Lung (tissue), 11 donors: ENCODE measurements at regions not wholly inside any gene's neighbourhood (a gene's known extent, or its start where the extent isn't known, plus 50 kb on each side); places are given as distances from the start of the nearest gene placed in this dataset.

Source experiments
- ATAC-seq: fragments of 200-7000 bp; cut with Tn5 transposase; one replicate; pipeline ENCODE4 v1.9.1; 2020; ENCODE audit warnings: moderate number of reproducible peaks; ENCODE audit not compliant: insufficient read depth, low FRiP score
- DNase-seq, 3 donors: peaks; one replicate each; pipeline ENCODE4 v3.0.0-alpha.2; 2013 to 2017
- H3K27ac ChIP-seq, 2 donors: one replicate each; pipeline ENCODE4 v1.5.1; 2013; ENCODE audit warnings: mild to moderate bottlenecking in 2 of 2, moderate library complexity in 2 of 2, control low read depth in 1 of 2, inconsistent platforms in 1 of 2, low read depth in 1 of 2, low read length in 1 of 2
- H3K27me3 ChIP-seq, 3 donors: one replicate each; pipeline ENCODE4 v1.5.1; 2013; ENCODE audit warnings: low read length in 2 of 3; ENCODE audit not compliant: control insufficient read depth in 3 of 3, insufficient read depth in 3 of 3
- H3K36me3 ChIP-seq, 4 donors: one replicate each; pipeline ENCODE4 v1.5.1; 2013; ENCODE audit warnings: low read length in 4 of 4, mild to moderate bottlenecking in 1 of 4, moderate library complexity in 1 of 4; ENCODE audit not compliant: control insufficient read depth in 4 of 4, insufficient read depth in 4 of 4
- H3K4me1 ChIP-seq, 5 donors: one replicate each; pipeline ENCODE4 v1.5.1; 2013; ENCODE audit warnings: low read length in 5 of 5, mild to moderate bottlenecking in 2 of 5, moderate library complexity in 1 of 5; ENCODE audit not compliant: control insufficient read depth in 5 of 5, insufficient read depth in 5 of 5
- H3K4me3 ChIP-seq: one replicate; pipeline ENCODE4 v1.5.1; 2013; ENCODE audit warnings: mild to moderate bottlenecking, control low read depth, moderate library complexity
- H3K9ac ChIP-seq, 2 donors: one replicate each; pipeline ENCODE4 v1.5.1; 2013; ENCODE audit warnings: low read length in 2 of 2, control low read depth in 1 of 2; ENCODE audit not compliant: insufficient read depth in 1 of 2
- H3K9me3 ChIP-seq, 4 donors: one replicate each; pipeline ENCODE4 v1.5.1; 2013; ENCODE audit warnings: low read length in 3 of 4, mild to moderate bottlenecking in 1 of 4, moderate library complexity in 1 of 4; ENCODE audit not compliant: control insufficient read depth in 4 of 4, insufficient read depth in 3 of 4
- WGBS, 2 donors: extraction: QIAGEN DNeasy Blood & Tissue Kit; methylation state at CpG; one replicate each; pipeline ENCODE4 v1.1.7; 2013; 5-methylcytosine and 5-hydroxymethylcytosine counted together
- TF ChIP-seq, protein P1 (sequence below): IDR thresholded peaks from 2 replicates; pipeline ENCODE4 v1.5.1; 2012; ENCODE audit warnings: mild to moderate bottlenecking; ENCODE audit errors: control extremely low read depth, extremely low read depth
- donor health status: control.
- donor health status: control.
- donor health status: Bipolar disorder and iron deficiency.
- donor health status: healthy.
- donor health status: DM: yes; HTN: yes; CAD: no.

DNA sequence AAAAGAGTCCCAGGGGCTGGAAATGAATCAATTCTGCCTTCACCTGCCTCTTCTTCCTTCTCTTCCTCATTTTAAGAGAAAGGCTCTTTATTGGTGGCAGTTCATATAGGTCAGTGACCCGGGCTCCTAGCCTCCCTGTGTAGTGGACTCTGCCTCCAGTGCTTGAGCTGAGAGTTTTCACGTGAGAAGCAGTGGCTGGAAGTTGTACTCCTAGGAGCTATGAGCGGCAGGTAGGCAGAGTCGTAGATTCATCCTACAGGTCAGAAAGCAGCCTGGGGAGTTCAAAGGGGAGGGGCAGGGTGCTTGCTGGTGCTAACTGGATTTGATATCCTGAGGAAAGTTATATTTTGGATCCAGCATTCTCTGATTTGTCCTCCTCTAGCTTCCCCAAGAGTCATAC lies 101.1 kb downstream of the RPLP1 start:
- peaks cover 0 to 2% (median 0%) of the 10 kb centered on the region in 3 donors for H3K27me3 ChIP-seq

DNA sequence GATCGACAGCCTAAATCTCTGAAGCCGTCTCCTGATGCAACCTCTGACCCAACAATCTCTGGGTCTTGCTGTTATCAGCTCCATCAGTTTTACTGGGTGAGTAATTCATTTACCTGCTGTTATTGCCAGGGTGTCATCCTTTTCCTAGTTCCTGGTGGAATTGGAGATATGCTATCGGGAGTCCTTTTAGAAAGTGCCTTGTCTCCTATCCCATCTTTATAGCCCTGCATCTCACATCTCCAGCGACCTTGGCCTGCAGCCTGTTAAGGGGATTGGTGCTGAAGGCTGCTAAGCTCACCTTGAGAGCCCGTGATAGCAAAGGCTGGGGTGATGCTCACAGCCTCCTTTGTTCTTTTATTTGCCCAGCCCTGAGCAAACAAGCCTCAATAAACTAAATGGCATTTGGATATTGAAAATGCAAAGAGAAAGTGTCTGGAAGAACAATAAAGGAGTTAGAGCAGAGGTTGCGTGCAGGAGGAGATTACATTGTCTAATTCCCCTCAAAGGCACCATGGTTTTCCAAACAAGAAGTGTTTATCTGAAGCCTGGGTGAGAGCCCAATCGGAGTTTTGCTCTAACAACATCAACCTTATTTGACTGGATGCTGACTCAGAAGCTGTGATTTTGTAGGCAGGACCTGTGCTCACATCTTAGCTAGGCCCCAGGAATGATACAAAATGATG lies 101.8 kb downstream of the RPLP1 start:
- peaks cover 0 to 15% (median 8%) of the 10 kb centered on the region in 4 donors for H3K9me3 ChIP-seq
- peaks cover 0 to 6% (median 0%) of the 10 kb centered on the region in 5 donors for H3K4me1 ChIP-seq
- TF ChIP-seq, protein P1, sequence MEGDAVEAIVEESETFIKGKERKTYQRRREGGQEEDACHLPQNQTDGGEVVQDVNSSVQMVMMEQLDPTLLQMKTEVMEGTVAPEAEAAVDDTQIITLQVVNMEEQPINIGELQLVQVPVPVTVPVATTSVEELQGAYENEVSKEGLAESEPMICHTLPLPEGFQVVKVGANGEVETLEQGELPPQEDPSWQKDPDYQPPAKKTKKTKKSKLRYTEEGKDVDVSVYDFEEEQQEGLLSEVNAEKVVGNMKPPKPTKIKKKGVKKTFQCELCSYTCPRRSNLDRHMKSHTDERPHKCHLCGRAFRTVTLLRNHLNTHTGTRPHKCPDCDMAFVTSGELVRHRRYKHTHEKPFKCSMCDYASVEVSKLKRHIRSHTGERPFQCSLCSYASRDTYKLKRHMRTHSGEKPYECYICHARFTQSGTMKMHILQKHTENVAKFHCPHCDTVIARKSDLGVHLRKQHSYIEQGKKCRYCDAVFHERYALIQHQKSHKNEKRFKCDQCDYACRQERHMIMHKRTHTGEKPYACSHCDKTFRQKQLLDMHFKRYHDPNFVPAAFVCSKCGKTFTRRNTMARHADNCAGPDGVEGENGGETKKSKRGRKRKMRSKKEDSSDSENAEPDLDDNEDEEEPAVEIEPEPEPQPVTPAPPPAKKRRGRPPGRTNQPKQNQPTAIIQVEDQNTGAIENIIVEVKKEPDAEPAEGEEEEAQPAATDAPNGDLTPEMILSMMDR, result no peak
- H3K36me3 ChIP-seq, result no peaks in the 10 kb centered on the region
- no peak overlapping the region for H3K9ac ChIP-seq
- 84% methylated on average over 7 of the region's 7 CpGs for WGBS, 2 donors
- H3K4me3 ChIP-seq, result no peak overlapping the region
- no peak for DNase-seq
- no peak for ATAC-seq
- no peaks in the 10 kb centered on the region for H3K27me3 ChIP-seq
- H3K27ac ChIP-seq, result no peak overlapping the region

More for the DNA sequence above, 101.1 kb downstream of the RPLP1 start:
- ATAC-seq (no peak), DNase-seq (no peak)
- TF ChIP-seq, protein P1, result no peak
- H3K9ac ChIP-seq, result no peak overlapping the region
- H3K9me3 ChIP-seq, result peaks cover 0 to 15% (median 8%) of the 10 kb centered on the region in 4 donors
- WGBS, 2 donors, result 89% methylated on average over 4 of the region's 4 CpGs
- H3K4me3 ChIP-seq, result no peak overlapping the region
- peaks cover 0 to 6% (median 0%) of the 10 kb centered on the region in 5 donors for H3K4me1 ChIP-seq
- no peaks in the 10 kb centered on the region for H3K36me3 ChIP-seq
- no peak overlapping the region for H3K27ac ChIP-seq

DNA sequence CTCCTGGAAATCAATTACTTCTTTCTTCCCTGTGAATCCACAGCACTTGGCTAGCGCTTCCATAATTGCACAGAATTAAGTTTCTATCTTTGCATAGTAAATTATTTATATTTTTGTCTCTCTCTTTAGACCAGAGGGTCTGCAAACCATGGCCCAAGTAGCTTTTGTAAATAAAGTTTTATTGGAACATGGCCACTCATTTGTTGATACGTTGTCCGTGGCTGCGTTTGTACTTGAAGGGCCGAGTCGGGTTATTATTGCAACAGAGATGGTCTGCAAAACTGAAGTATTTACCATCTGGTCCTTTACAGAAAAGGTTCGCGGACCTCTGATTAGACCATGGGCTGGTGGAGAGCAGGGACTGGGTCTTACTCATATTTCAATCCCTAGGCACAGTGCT lies 102.5 kb downstream of the RPLP1 start:
- H3K9me3 ChIP-seq, result peaks cover 0 to 15% (median 8%) of the 10 kb centered on the region in 4 donors
- H3K27ac ChIP-seq, result no peak overlapping the region
- H3K27me3 ChIP-seq, result no peaks in the 10 kb centered on the region
- H3K9ac ChIP-seq, result no peak overlapping the region
- ATAC-seq (no peak), DNase-seq (no peak)
- H3K4me3 ChIP-seq, result no peak overlapping the region
- TF ChIP-seq, protein P1, result no peak
- H3K36me3 ChIP-seq, result no peaks in the 10 kb centered on the region
- 79 to 89% methylated on average over 8 of the region's 8 CpGs for WGBS, 2 donors
- peaks cover 0 to 5% (median 0%) of the 10 kb centered on the region in 5 donors for H3K4me1 ChIP-seq
